ENCODE measurements at regions not wholly inside any gene's neighbourhood (a gene's known extent, or its start where the extent isn't known, plus 50 kb on each side); places are given as distances from the start of the nearest gene placed in this dataset.

DNA sequence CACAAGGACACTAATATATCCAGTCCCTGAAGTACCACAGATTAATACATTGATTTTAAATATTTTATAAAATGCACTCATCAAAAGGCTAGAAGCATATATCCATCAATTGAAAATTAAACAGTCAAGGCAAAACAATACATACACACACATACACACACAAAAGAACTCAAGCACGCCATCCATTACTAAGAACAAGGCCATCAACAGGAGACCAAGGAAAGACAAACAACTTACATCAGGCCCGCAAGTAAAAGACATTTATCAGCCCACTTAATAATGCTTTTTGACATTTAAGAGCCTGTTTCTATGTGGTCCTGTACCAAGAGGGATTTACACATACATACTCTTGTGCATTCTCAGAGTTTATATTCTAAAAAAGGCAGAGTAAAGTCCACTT is 50.0 kb upstream of the ZNF827 start:
- TF ChIP-seq, protein P1, sequence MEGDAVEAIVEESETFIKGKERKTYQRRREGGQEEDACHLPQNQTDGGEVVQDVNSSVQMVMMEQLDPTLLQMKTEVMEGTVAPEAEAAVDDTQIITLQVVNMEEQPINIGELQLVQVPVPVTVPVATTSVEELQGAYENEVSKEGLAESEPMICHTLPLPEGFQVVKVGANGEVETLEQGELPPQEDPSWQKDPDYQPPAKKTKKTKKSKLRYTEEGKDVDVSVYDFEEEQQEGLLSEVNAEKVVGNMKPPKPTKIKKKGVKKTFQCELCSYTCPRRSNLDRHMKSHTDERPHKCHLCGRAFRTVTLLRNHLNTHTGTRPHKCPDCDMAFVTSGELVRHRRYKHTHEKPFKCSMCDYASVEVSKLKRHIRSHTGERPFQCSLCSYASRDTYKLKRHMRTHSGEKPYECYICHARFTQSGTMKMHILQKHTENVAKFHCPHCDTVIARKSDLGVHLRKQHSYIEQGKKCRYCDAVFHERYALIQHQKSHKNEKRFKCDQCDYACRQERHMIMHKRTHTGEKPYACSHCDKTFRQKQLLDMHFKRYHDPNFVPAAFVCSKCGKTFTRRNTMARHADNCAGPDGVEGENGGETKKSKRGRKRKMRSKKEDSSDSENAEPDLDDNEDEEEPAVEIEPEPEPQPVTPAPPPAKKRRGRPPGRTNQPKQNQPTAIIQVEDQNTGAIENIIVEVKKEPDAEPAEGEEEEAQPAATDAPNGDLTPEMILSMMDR (IDR thresholded peaks at IDR 0.05) = no peak
- TF ChIP-seq POLR2A (IDR thresholded peaks at IDR 0.05) = no peak
